Fibroblast of skin of back (primary cell): ENCODE measurements at regions not wholly inside any gene's neighbourhood (a gene's known extent, or its start where the extent isn't known, plus 50 kb on each side); places are given as distances from the start of the nearest gene placed in this dataset.

Experiments used
- DNase-seq: peaks from one replicate; pipeline ENCODE4 v3.0.0-alpha.2; 2013

GRCh38 chr10:128377364-128377987, 251.3 kb upstream of the MKI67 start:
- no peak for DNase-seq

- DNase-seq, result no peak
These were observed 251.8 kb upstream of the MKI67 start for GRCh38 chr10:128377988-128378387.

- no peak for DNase-seq
These were observed 254.7 kb upstream of the MKI67 start for GRCh38 chr10:128380946-128381345.

GRCh38 chr10:128382225-128382624, 256.0 kb upstream of the MKI67 start:
- no peak for DNase-seq

GRCh38 chr10:128384831-128385230, 258.6 kb upstream of the MKI67 start:
- DNase-seq, result no peak

- DNase-seq, result no peak
These were observed 260.0 kb upstream of the MKI67 start for GRCh38 chr10:128386231-128386630.

- no peak for DNase-seq
These were observed 260.8 kb upstream of the MKI67 start for GRCh38 chr10:128386816-128387604.

GRCh38 chr10:128390596-128390995, 264.4 kb upstream of the MKI67 start:
- DNase-seq, result no peak

GRCh38 chr10:128393546-128393945, 267.3 kb upstream of the MKI67 start:
- no peak for DNase-seq

GRCh38 chr10:128398118-128398517, 271.9 kb upstream of the MKI67 start:
- DNase-seq, result no peak

GRCh38 chr10:128398999-128399398, 272.8 kb upstream of the MKI67 start:
- DNase-seq, result no peak

- DNase-seq, result no peak
These were observed 274.3 kb upstream of the MKI67 start for GRCh38 chr10:128400564-128400963.

- DNase-seq, result no peak
These were observed 279.2 kb upstream of the MKI67 start for GRCh38 chr10:128405450-128405849.

- DNase-seq, result no peak
These were observed 285.4 kb upstream of the MKI67 start for GRCh38 chr10:128411643-128412042.

- DNase-seq, result no peak
These were observed 288.3 kb upstream of the MKI67 start for GRCh38 chr10:128414568-128414967.

- DNase-seq, result no peak
These were observed 290.0 kb upstream of the MKI67 start for GRCh38 chr10:128416231-128416630.

- no peak for DNase-seq
These were observed 291.6 kb upstream of the MKI67 start for GRCh38 chr10:128417826-128418225.

GRCh38 chr10:128418819-128419218, 292.6 kb upstream of the MKI67 start:
- no peak for DNase-seq

- DNase-seq, result no peak
These were observed 293.3 kb upstream of the MKI67 start for GRCh38 chr10:128419466-128420019.

GRCh38 chr10:128420623-128421022, 294.4 kb upstream of the MKI67 start:
- no peak for DNase-seq

- no peak for DNase-seq
These were observed 295.3 kb upstream of the MKI67 start for GRCh38 chr10:128421371-128422160.

- DNase-seq, result no peak
These were observed 296.0 kb upstream of the MKI67 start for GRCh38 chr10:128422190-128422589.

GRCh38 chr10:128422999-128423398, 296.8 kb upstream of the MKI67 start:
- DNase-seq, result no peak
